Muscle layer of duodenum (tissue), 2 donors: ENCODE measurements at regions not wholly inside any gene's neighbourhood (a gene's known extent, or its start where the extent isn't known, plus 50 kb on each side); places are given as distances from the start of the nearest gene placed in this dataset.

ENCODE experiments used
- H3K27ac ChIP-seq: one replicate; pipeline ENCODE4 v1.7.0; 2013; ENCODE audit warnings: mild to moderate bottlenecking, low read length
- H3K27me3 ChIP-seq: one replicate; pipeline ENCODE4 v1.7.0; 2013; ENCODE audit warnings: low read depth, mild to moderate bottlenecking, control low read depth, low read length
- H3K36me3 ChIP-seq, 2 donors: one replicate each; pipeline ENCODE4 v1.7.0; 2013; ENCODE audit warnings: low read length in 2 of 2, control low read depth in 1 of 2, mild to moderate bottlenecking in 1 of 2; ENCODE audit not compliant: insufficient read depth in 2 of 2, control insufficient read depth in 1 of 2
- H3K4me1 ChIP-seq, 2 donors: one replicate each; pipeline ENCODE4 v1.7.0; 2013; ENCODE audit warnings: low read length in 2 of 2, mild to moderate bottlenecking in 2 of 2, control low read depth in 1 of 2, moderate library complexity in 1 of 2; ENCODE audit not compliant: insufficient read depth in 2 of 2, control insufficient read depth in 1 of 2
- H3K4me3 ChIP-seq, 2 donors: one replicate each; pipeline ENCODE4 v1.7.0; 2013; ENCODE audit warnings: low read length in 2 of 2, low read depth in 1 of 2, mild to moderate bottlenecking in 1 of 2
- H3K9me3 ChIP-seq, 2 donors: one replicate each; pipeline ENCODE4 v1.7.0; 2013; ENCODE audit warnings: low read length in 2 of 2, control low read depth in 1 of 2, mild to moderate bottlenecking in 1 of 2; ENCODE audit not compliant: control insufficient read depth in 1 of 2
- donor health status: healthy.

GRCh38 chr15:38079236-38079635 is 144.8 kb downstream of the TMCO5A start:
- Histone ChIP-seq H3K4me3 (no peak overlapping the region), H3K27ac (no peak overlapping the region), H3K4me1 (no peaks in the 10 kb centered on the region), H3K27me3 (no peaks in the 10 kb centered on the region), H3K36me3 (no peaks in the 10 kb centered on the region), H3K9me3 (no peaks in the 10 kb centered on the region)

- Histone ChIP-seq H3K4me1 (peaks cover 0 to 3% of the 10 kb centered on the region in 2 donors), H3K4me3 (no peak overlapping the region), H3K27me3 (no peaks in the 10 kb centered on the region), H3K27ac (no peak overlapping the region), H3K36me3 (no peaks in the 10 kb centered on the region), H3K9me3 (no peaks in the 10 kb centered on the region)
Measured at GRCh38 chr15:38080651-38081275, 146.3 kb downstream of the TMCO5A start.

DNA sequence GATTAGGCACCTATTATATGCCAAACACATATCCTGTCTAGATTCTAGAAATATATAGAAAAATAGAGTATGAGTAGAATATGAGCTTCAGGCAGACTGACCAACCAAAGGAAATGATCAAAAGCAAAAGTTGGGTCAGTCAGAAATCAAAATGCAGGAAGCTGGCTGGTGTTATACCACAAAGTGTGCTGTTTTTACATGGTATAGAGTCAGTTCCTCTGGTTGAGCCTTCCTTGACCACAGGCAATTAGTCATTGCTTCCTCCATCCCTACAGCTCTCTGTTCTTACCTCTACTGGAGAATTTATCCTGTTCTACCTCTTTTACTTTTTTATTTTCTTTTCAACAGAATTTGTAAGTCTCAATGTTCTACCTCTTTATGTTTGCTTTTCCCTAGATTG is 149.8 kb downstream of the TMCO5A start:
- Histone ChIP-seq H3K27me3 (no peaks in the 10 kb centered on the region), H3K9me3 (no peaks in the 10 kb centered on the region), H3K27ac (no peak overlapping the region), H3K36me3 (no peaks in the 10 kb centered on the region), H3K4me3 (no peak overlapping the region), H3K4me1 (peaks cover 4 to 5% of the 10 kb centered on the region in 2 donors)

- no peaks in the 10 kb centered on the region for H3K36me3 ChIP-seq
- H3K27me3 ChIP-seq, result no peaks in the 10 kb centered on the region
- no peak overlapping the region for H3K4me3 ChIP-seq
- no peaks in the 10 kb centered on the region for H3K9me3 ChIP-seq
- H3K4me1 ChIP-seq, result peaks cover 4 to 5% of the 10 kb centered on the region in 2 donors
- H3K27ac ChIP-seq, result peak overlapping the region; percentile 10
Measured at GRCh38 chr15:38085114-38085513, 150.7 kb downstream of the TMCO5A start.

- no peaks in the 10 kb centered on the region for H3K36me3 ChIP-seq
- no peaks in the 10 kb centered on the region for H3K9me3 ChIP-seq
- H3K27ac ChIP-seq, result peak overlapping the region; percentile 10
- peaks cover 4 to 5% of the 10 kb centered on the region in 2 donors for H3K4me1 ChIP-seq
- H3K27me3 ChIP-seq, result no peaks in the 10 kb centered on the region
- H3K4me3 ChIP-seq, result no peak overlapping the region
Measured at GRCh38 chr15:38085931-38086568, 151.6 kb downstream of the TMCO5A start.

- H3K27ac ChIP-seq, result no peak overlapping the region
Measured at GRCh38 chr15:38086611-38087010, 152.2 kb downstream of the TMCO5A start.

DNA sequence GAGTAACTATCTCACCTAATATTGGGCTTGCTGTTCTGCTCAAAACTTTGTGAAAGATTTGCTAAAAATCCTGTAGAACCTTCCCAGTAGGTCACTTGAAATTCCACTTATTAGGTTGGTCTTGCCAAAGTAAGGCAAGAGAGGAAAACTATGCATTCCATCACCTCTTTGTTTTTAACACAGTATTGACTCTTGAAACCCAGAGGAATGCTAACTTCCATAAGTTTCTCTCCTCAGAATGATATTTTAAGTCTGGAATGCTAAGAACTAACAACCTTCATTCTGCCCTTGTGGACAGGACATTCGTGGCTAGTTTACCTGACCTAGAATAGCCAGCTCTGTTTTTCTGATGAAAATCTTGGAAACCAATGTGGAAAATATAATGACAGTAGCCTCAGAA is 154.5 kb downstream of the TMCO5A start:
- Histone ChIP-seq H3K9me3 (no peaks in the 10 kb centered on the region), H3K27me3 (no peaks in the 10 kb centered on the region), H3K4me3 (no peak overlapping the region), H3K4me1 (peaks cover 4 to 5% of the 10 kb centered on the region in 2 donors), H3K36me3 (no peaks in the 10 kb centered on the region), H3K27ac (no peak overlapping the region)

More at GRCh38 chr15:38086611-38087010, 152.2 kb downstream of the TMCO5A start:
- Histone ChIP-seq H3K4me1 (peaks cover 4 to 5% of the 10 kb centered on the region in 2 donors), H3K9me3 (no peaks in the 10 kb centered on the region), H3K36me3 (no peaks in the 10 kb centered on the region), H3K4me3 (no peak overlapping the region), H3K27me3 (no peaks in the 10 kb centered on the region)

- Histone ChIP-seq H3K27ac (no peak overlapping the region), H3K27me3 (no peaks in the 10 kb centered on the region), H3K4me3 (no peak overlapping the region), H3K36me3 (no peaks in the 10 kb centered on the region), H3K4me1 (peaks cover 4 to 5% of the 10 kb centered on the region in 2 donors), H3K9me3 (no peaks in the 10 kb centered on the region)
Measured at GRCh38 chr15:38090223-38090622, 155.8 kb downstream of the TMCO5A start.

DNA sequence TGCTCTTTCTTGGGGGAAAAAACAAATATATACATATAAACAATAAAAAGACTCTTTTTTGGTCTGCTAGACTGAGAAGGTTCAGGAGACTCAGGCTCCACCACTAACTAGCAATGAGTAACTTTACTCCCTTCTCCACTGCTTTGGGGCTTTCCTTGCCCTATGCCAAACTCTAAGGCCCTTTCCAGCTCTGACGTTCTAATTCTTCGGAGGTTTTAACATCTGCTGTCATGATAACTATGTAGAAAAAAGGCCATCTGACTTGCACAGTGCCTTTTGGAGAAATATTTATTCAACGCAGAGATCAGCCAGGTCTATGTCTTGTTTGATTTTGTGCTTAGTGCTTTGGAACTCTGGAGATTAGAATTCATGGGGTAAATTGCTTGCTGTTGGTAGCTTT is 156.2 kb downstream of the TMCO5A start:
- H3K27ac ChIP-seq, result no peak overlapping the region

DNA sequence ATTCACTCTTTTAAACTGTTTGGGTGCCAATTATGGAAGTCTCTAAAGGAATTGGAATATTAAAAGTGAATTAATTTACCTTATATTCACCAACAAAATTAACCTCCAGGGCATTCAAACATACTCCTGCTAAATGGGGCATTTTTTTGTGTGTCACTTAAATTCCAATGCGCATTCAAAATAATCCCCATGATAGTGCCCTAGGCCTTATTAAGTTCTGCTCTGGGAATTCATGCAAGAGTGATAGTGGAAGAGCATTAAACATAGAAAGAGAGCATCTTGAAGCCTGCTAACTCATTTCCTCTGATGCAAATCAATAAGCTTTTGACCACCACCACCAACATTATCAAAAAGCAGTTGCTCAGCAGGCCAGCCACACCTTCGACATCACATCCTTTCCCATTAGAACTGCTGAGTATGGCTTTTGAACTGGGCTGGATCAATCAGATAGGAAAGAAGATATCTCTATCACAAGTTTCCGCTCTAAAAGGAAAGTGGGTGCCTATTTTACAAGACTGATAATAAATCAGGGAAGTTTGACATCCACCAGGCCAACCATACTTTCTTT is 156.7 kb downstream of the TMCO5A start:
- H3K27ac ChIP-seq, result no peak overlapping the region
- no peaks in the 10 kb centered on the region for H3K36me3 ChIP-seq
- H3K9me3 ChIP-seq, result no peaks in the 10 kb centered on the region
- no peaks in the 10 kb centered on the region for H3K27me3 ChIP-seq
- H3K4me1 ChIP-seq, result peaks cover 0 to under 1% of the 10 kb centered on the region in 2 donors
- no peak overlapping the region for H3K4me3 ChIP-seq

More for the DNA sequence above, 156.2 kb downstream of the TMCO5A start:
- Histone ChIP-seq H3K36me3 (no peaks in the 10 kb centered on the region), H3K27me3 (no peaks in the 10 kb centered on the region), H3K9me3 (no peaks in the 10 kb centered on the region), H3K4me1 (peaks cover 3 to 4% of the 10 kb centered on the region in 2 donors), H3K4me3 (no peak overlapping the region)

DNA sequence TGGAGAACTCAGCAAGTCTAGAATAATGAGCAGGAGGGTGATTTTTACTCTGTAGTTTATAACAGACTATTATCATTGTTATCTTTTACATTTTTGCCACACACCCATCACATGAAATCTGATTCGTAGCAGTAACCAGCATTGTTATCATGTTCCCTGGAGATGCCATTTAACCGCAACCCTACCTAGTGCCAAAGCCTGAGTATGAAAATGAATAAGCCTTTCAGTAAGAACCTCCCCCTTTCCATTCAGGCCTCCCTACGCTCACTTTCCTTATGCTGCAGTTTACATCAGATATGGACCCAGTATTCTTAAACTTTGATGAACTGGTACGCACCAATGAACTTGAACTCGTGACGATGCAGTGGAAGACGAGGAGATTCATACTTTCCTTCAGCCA is 158.7 kb upstream of the SPRED1 start:
- Histone ChIP-seq H3K9me3 (no peaks in the 10 kb centered on the region), H3K4me3 (no peak overlapping the region)

More for the DNA sequence above, 158.7 kb upstream of the SPRED1 start:
- Histone ChIP-seq H3K27me3 (no peaks in the 10 kb centered on the region), H3K36me3 (no peaks in the 10 kb centered on the region), H3K4me1 (no peaks in the 10 kb centered on the region), H3K27ac (no peak overlapping the region)
